HG03460 (cell line): ENCODE measurements at regions not wholly inside any gene's neighbourhood (a gene's known extent, or its start where the extent isn't known, plus 50 kb on each side); places are given as distances from the start of the nearest gene placed in this dataset.

Experiments used
- ATAC-seq: cut with Tn5 transposase; IDR thresholded peaks from one replicate; pipeline ENCODE4 v1.9.1; 2021; ENCODE audit not compliant: unreplicated experiment

- no peak for ATAC-seq
Observed at GRCh38 chr1:114232691-114233090, 79.0 kb upstream of the SYT6 start.

GRCh38 chr1:114231301-114231700 is 77.6 kb upstream of the SYT6 start:
- no peak for ATAC-seq

GRCh38 chr1:114229368-114229767 is 75.7 kb upstream of the SYT6 start:
- ATAC-seq: no peak

- ATAC-seq: no peak
Observed at GRCh38 chr1:114227059-114227458, 73.4 kb upstream of the SYT6 start.

- no peak for ATAC-seq
Observed at GRCh38 chr1:114224196-114224907, 70.7 kb upstream of the SYT6 start.

- ATAC-seq: no peak
Observed at GRCh38 chr1:114222920-114223319, 69.3 kb upstream of the SYT6 start.

GRCh38 chr1:114219172-114219868 is 65.7 kb upstream of the SYT6 start:
- no peak for ATAC-seq

GRCh38 chr1:114218361-114219171 is 64.9 kb upstream of the SYT6 start:
- ATAC-seq: no peak

- ATAC-seq: no peak
Observed at GRCh38 chr1:114216431-114217173, 62.9 kb upstream of the SYT6 start.

GRCh38 chr1:114215436-114215835 is 61.8 kb upstream of the SYT6 start:
- no peak for ATAC-seq

- ATAC-seq: no peak
Observed at GRCh38 chr1:114214016-114214415, 60.3 kb upstream of the SYT6 start.

GRCh38 chr1:114209971-114210370 is 56.3 kb upstream of the SYT6 start:
- ATAC-seq: no peak

- ATAC-seq: no peak
Observed at GRCh38 chr1:114208714-114209113, 55.0 kb upstream of the SYT6 start.

- ATAC-seq: no peak
Observed at GRCh38 chr1:114208106-114208505, 54.4 kb upstream of the SYT6 start.

GRCh38 chr1:114207635-114208034 is 54.0 kb upstream of the SYT6 start:
- ATAC-seq: no peak

GRCh38 chr1:114206392-114206791 is 52.7 kb upstream of the SYT6 start:
- no peak for ATAC-seq

GRCh38 chr1:114203595-114204128 is 50.0 kb upstream of the SYT6 start:
- ATAC-seq: no peak
